ENCODE measurements at regions not wholly inside any gene's neighbourhood (a gene's known extent, or its start where the extent isn't known, plus 50 kb on each side); places are given as distances from the start of the nearest gene placed in this dataset. TPM values are rescaled to one million over a fixed set of nuclear protein-coding genes. Genes with fewer than 3 reads are reported as not detected.

DNA sequence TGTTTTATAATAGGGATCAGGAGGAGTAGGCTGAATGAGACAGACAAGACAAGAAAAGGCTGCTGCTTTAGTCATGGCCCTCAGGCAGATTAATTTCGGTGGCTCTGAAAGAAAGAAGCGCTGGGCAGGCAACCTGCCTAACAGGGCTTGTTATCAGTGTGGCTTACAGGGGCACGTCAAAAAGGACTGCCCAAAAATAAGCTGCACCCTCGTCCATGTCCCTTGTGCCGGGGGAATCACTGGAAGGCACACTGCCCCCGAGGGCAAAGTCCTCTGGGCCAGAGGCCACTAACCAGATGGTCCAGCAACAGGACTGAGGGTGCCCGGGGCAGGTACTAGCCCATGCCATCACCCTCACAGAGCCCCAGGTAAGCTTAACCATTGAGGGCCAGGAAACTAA lies 188.5 kb downstream of the IGSF11 start:
- Histone ChIP-seq H3K36me3 (ENCODE audit: control insufficient read depth, insufficient read depth, low read length) (no peaks in the 10 kb centered on the region), H3K9me3 (ENCODE audit: control insufficient read depth, low read length) (peaks cover 29% of the 10 kb centered on the region), H3K9ac (ENCODE audit: extremely low read depth, low read length, poor library complexity, severe bottlenecking) (no peak overlapping the region), H3K27ac (ENCODE audit: low read depth, low read length) (no peak overlapping the region), H3K4me1 (ENCODE audit: control insufficient read depth, insufficient read depth, low read length) (no peaks in the 10 kb centered on the region), H3K27me3 (ENCODE audit: control insufficient read depth, insufficient read depth, low read length, poor library complexity, severe bottlenecking) (no peaks in the 10 kb centered on the region), H3K4me3 (ENCODE audit: low read length) (no peak overlapping the region)
- H3K27ac Mint-ChIP-seq, result no peak overlapping the region
- H3K36me3 Mint-ChIP-seq (ENCODE audit: low read depth), result peaks cover 1% of the 10 kb centered on the region
- DNase-seq, result no peak
- H3K9me3 Mint-ChIP-seq, result peaks cover 37% of the 10 kb centered on the region
- H3K4me1 Mint-ChIP-seq, result no peaks in the 10 kb centered on the region
- H3K27me3 Mint-ChIP-seq (ENCODE audit: insufficient read depth), result no peaks in the 10 kb centered on the region
- TF ChIP-seq, protein P1, sequence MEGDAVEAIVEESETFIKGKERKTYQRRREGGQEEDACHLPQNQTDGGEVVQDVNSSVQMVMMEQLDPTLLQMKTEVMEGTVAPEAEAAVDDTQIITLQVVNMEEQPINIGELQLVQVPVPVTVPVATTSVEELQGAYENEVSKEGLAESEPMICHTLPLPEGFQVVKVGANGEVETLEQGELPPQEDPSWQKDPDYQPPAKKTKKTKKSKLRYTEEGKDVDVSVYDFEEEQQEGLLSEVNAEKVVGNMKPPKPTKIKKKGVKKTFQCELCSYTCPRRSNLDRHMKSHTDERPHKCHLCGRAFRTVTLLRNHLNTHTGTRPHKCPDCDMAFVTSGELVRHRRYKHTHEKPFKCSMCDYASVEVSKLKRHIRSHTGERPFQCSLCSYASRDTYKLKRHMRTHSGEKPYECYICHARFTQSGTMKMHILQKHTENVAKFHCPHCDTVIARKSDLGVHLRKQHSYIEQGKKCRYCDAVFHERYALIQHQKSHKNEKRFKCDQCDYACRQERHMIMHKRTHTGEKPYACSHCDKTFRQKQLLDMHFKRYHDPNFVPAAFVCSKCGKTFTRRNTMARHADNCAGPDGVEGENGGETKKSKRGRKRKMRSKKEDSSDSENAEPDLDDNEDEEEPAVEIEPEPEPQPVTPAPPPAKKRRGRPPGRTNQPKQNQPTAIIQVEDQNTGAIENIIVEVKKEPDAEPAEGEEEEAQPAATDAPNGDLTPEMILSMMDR (conservative IDR thresholded peaks at IDR 0.05), result no peak
- H3K4me3 Mint-ChIP-seq, result no peak overlapping the region
- 89 to 91% methylated on average over 3 to 7 of the region's 7 CpGs for WGBS, 2 experiments (ENCODE audit: insufficient coverage in 1 of 2, insufficient read length in 1 of 2)

Small RNAs in the stretch of these regions (microRNA-seq; reads per million reads assigned to microRNA genes)
- gene MIR4447 (ENCODE audit: borderline microRNAs expressed), result not detected

Data from endodermal cell (in vitro differentiated cells).